HEK293T (cell line): ENCODE measurements at regions not wholly inside any gene's neighbourhood (a gene's known extent, or its start where the extent isn't known, plus 50 kb on each side); places are given as distances from the start of the nearest gene placed in this dataset.

Experiments used
- ARNT ChIP-seq: fragments of 450-650 bp; IDR thresholded peaks from 2 replicates; pipeline ENCODE4 v1.6.1; 2017; ENCODE audit warnings: mild to moderate bottlenecking
- CTBP1 ChIP-seq: fragments of 450-650 bp; IDR thresholded peaks from 2 replicates; pipeline ENCODE4 v1.6.1; 2016; ENCODE audit warnings: borderline replicate concordance
- ELF4 ChIP-seq: fragments of 450-650 bp; IDR thresholded peaks from 2 replicates; pipeline ENCODE4 v1.6.1; 2017; ENCODE audit warnings: antibody characterized with exemption
- FOXA1 ChIP-seq: fragments of 450-650 bp; IDR thresholded peaks from 2 replicates; pipeline ENCODE4 v1.6.1; 2016; ENCODE audit warnings: mild to moderate bottlenecking
- FOXK2 ChIP-seq: fragments of 450-650 bp; IDR thresholded peaks from 2 replicates; pipeline ENCODE4 v1.6.1; 2016; ENCODE audit warnings: mild to moderate bottlenecking
- FOXM1 ChIP-seq: fragments of 450-650 bp; IDR thresholded peaks from 2 replicates; pipeline ENCODE4 v1.6.1; 2017; ENCODE audit warnings: mild to moderate bottlenecking, borderline replicate concordance
- L3MBTL2 ChIP-seq: fragments of 450-650 bp; conservative IDR thresholded peaks from 2 replicates; pipeline ENCODE4 v1.6.1; 2016; ENCODE audit warnings: mild to moderate bottlenecking
- LEF1 ChIP-seq: fragments of 450-650 bp; IDR thresholded peaks from 2 replicates; pipeline ENCODE4 v1.6.1; 2017; ENCODE audit warnings: mild to moderate bottlenecking, borderline replicate concordance
- NFRKB ChIP-seq: fragments of 450-650 bp; IDR thresholded peaks from 2 replicates; pipeline ENCODE4 v1.6.1; 2016; ENCODE audit warnings: mild to moderate bottlenecking, moderate library complexity
- SP1 ChIP-seq: fragments of 450-650 bp; IDR thresholded peaks from 2 replicates; pipeline ENCODE4 v1.6.1; 2017
- SUZ12 ChIP-seq: fragments of 450-650 bp; IDR thresholded peaks from 2 replicates; pipeline ENCODE4 v1.6.1; 2016; ENCODE audit warnings: mild to moderate bottlenecking
- TARDBP ChIP-seq: fragments of 450-650 bp; IDR thresholded peaks from 2 replicates; pipeline ENCODE4 v1.6.1; 2016

GRCh38 chr3:22594990-22595389, 608.1 kb upstream of the UBE2E2 start:
- TF ChIP-seq FOXK2 (no peak), TARDBP (no peak), ELF4 (no peak), SP1 (no peak), FOXM1 (no peak), SUZ12 (no peak), ARNT (no peak), FOXA1 (no peak), NFRKB (no peak), LEF1 (no peak), CTBP1 (no peak), L3MBTL2 (no peak)
